ENCODE measurements at regions not wholly inside any gene's neighbourhood (a gene's known extent, or its start where the extent isn't known, plus 50 kb on each side); places are given as distances from the start of the nearest gene placed in this dataset.

GRCh38 chr12:13538136-13538535 is 341.6 kb downstream of the EMP1 start:
- no peak for ATAC-seq (ENCODE audit: insufficient read depth, low FRiP score)
- TF ChIP-seq CTCF (IDR thresholded peaks at IDR 0.05; ENCODE audit: control extremely low read depth, extremely low read depth): no peak
- H3K9ac ChIP-seq (ENCODE audit: insufficient read depth in 1 of 2, low read length in 2 of 2): no peak overlapping the region

DNA sequence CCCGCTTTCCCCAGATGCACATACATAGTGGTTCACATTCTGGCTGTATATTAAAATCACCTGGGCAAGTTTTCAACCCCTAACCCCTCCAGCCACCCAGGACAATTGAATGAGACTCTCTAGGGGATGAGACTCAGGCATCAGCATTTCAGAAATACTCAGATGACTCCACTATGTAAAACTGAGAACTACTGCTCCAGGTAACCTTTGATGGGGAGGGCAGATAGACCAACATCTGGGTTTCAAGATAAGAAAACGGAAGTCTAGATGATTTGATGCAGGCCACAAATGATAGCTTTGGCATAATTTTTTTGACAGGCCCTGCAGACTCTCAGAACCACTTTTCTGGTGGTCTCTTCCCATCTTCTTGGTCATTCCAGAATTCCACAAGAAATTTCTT is 341.1 kb downstream of the EMP1 start:
- Histone ChIP-seq H3K4me1 (ENCODE audit: control insufficient read depth in 5 of 5, insufficient read depth in 5 of 5, low read length in 5 of 5) (peaks cover 0 to 3% (median 0%) of the 10 kb centered on the region in 5 donors), H3K36me3 (ENCODE audit: control insufficient read depth in 4 of 4, insufficient read depth in 4 of 4, low read length in 4 of 4) (no peaks in the 10 kb centered on the region), H3K27ac (ENCODE audit: low read depth in 1 of 2, low read length in 1 of 2) (no peak overlapping the region), H3K9ac (ENCODE audit: insufficient read depth in 1 of 2, low read length in 2 of 2) (no peak overlapping the region), H3K9me3 (ENCODE audit: control insufficient read depth in 4 of 4, insufficient read depth in 3 of 4, low read length in 3 of 4) (peaks cover 0 to 2% (median 0%) of the 10 kb centered on the region in 4 donors), H3K4me3 (no peak overlapping the region), H3K27me3 (ENCODE audit: control insufficient read depth in 3 of 3, insufficient read depth in 3 of 3, low read length in 2 of 3) (no peaks in the 10 kb centered on the region)
- ATAC-seq (ENCODE audit: insufficient read depth, low FRiP score): no peak
- WGBS, 2 donors: 68 to 78% methylated on average over 2 of the region's 2 CpGs
- TF ChIP-seq CTCF (IDR thresholded peaks at IDR 0.05; ENCODE audit: control extremely low read depth, extremely low read depth): no peak
- no peak for DNase-seq

More at GRCh38 chr12:13538136-13538535, 341.6 kb downstream of the EMP1 start:
- H3K36me3 ChIP-seq (ENCODE audit: control insufficient read depth in 4 of 4, insufficient read depth in 4 of 4, low read length in 4 of 4): no peaks in the 10 kb centered on the region
- H3K27ac ChIP-seq (ENCODE audit: low read depth in 1 of 2, low read length in 1 of 2): no peak overlapping the region
- H3K27me3 ChIP-seq (ENCODE audit: control insufficient read depth in 3 of 3, insufficient read depth in 3 of 3, low read length in 2 of 3): no peaks in the 10 kb centered on the region
- peaks cover 0 to 3% (median 0%) of the 10 kb centered on the region in 5 donors for H3K4me1 ChIP-seq (ENCODE audit: control insufficient read depth in 5 of 5, insufficient read depth in 5 of 5, low read length in 5 of 5)
- H3K4me3 ChIP-seq: no peak overlapping the region
- WGBS, 2 donors: 92 to 97% methylated on average over 3 of the region's 3 CpGs
- H3K9me3 ChIP-seq (ENCODE audit: control insufficient read depth in 4 of 4, insufficient read depth in 3 of 4, low read length in 3 of 4): peaks cover 0 to 2% (median 0%) of the 10 kb centered on the region in 4 donors
- DNase-seq: no peak

- Histone ChIP-seq H3K4me3 (no peak overlapping the region), H3K9me3 (ENCODE audit: control insufficient read depth in 4 of 4, insufficient read depth in 3 of 4, low read length in 3 of 4) (peaks cover 0 to 2% (median 0%) of the 10 kb centered on the region in 4 donors), H3K4me1 (ENCODE audit: control insufficient read depth in 5 of 5, insufficient read depth in 5 of 5, low read length in 5 of 5) (peaks cover 0 to 3% (median 0%) of the 10 kb centered on the region in 5 donors), H3K27me3 (ENCODE audit: control insufficient read depth in 3 of 3, insufficient read depth in 3 of 3, low read length in 2 of 3) (no peaks in the 10 kb centered on the region), H3K27ac (ENCODE audit: low read depth in 1 of 2, low read length in 1 of 2) (no peak overlapping the region), H3K9ac (ENCODE audit: insufficient read depth in 1 of 2, low read length in 2 of 2) (no peak overlapping the region), H3K36me3 (ENCODE audit: control insufficient read depth in 4 of 4, insufficient read depth in 4 of 4, low read length in 4 of 4) (no peaks in the 10 kb centered on the region)
- TF ChIP-seq CTCF (IDR thresholded peaks at IDR 0.05; ENCODE audit: control extremely low read depth, extremely low read depth): no peak
- ATAC-seq (ENCODE audit: insufficient read depth, low FRiP score) (no peak), DNase-seq (no peak)
- 38 to 54% methylated on average over 7 of the region's 7 CpGs for WGBS, 2 donors
Measured at GRCh38 chr12:13536219-13536910, 339.8 kb downstream of the EMP1 start.
